GM18507 (cell line): ENCODE measurements at regions not wholly inside any gene's neighbourhood (a gene's known extent, or its start where the extent isn't known, plus 50 kb on each side); places are given as distances from the start of the nearest gene placed in this dataset.

Source experiments
- DNase-seq: peaks from one replicate; pipeline ENCODE4 v3.0.0; 2011; ENCODE audit warnings: low read depth; ENCODE audit not compliant: insufficient read length; ENCODE audit errors: extremely low spot score
- FAIRE-seq: peaks from 2 replicates; lab custom pipeline; 2011; peaks lifted over from hg19 to GRCh38; lab: Jason Lieb, UNC

GRCh38 chr18:41845563-41845962, 109.5 kb upstream of the PIK3C3 start:
- DNase-seq (no peak), FAIRE-seq (no peak)

GRCh38 chr18:41842886-41843285, 112.1 kb upstream of the PIK3C3 start:
- DNase-seq (no peak), FAIRE-seq (no peak)

- DNase-seq (no peak), FAIRE-seq (no peak)
Measured at GRCh38 chr18:41829647-41830516, 125.2 kb upstream of the PIK3C3 start.

- DNase-seq (no peak), FAIRE-seq (no peak)
Measured at GRCh38 chr18:41828137-41828536, 126.9 kb upstream of the PIK3C3 start.

GRCh38 chr18:41820784-41821183, 134.2 kb upstream of the PIK3C3 start:
- no peak for DNase-seq
- no peak for FAIRE-seq

- DNase-seq, result no peak
- no peak for FAIRE-seq
Measured at GRCh38 chr18:41818381-41819355, 136.4 kb upstream of the PIK3C3 start.

GRCh38 chr18:41814651-41815050, 140.4 kb upstream of the PIK3C3 start:
- no peak for DNase-seq
- no peak for FAIRE-seq

- DNase-seq (no peak), FAIRE-seq (no peak)
Measured at GRCh38 chr18:41809652-41810051, 145.4 kb upstream of the PIK3C3 start.

- no peak for FAIRE-seq
- DNase-seq, result no peak
Measured at GRCh38 chr18:41805341-41805740, 149.7 kb upstream of the PIK3C3 start.

GRCh38 chr18:41798879-41799278, 156.2 kb upstream of the PIK3C3 start:
- FAIRE-seq (no peak), DNase-seq (no peak)

- DNase-seq (no peak), FAIRE-seq (no peak)
Measured at GRCh38 chr18:41790687-41791086, 164.3 kb upstream of the PIK3C3 start.

GRCh38 chr18:41789001-41789400, 166.0 kb upstream of the PIK3C3 start:
- FAIRE-seq, result no peak
- no peak for DNase-seq

GRCh38 chr18:41783879-41784278, 171.2 kb upstream of the PIK3C3 start:
- DNase-seq, result no peak
- no peak for FAIRE-seq

GRCh38 chr18:41783065-41783818, 171.8 kb upstream of the PIK3C3 start:
- FAIRE-seq, result no peak
- no peak for DNase-seq

GRCh38 chr18:41771973-41772372, 183.1 kb upstream of the PIK3C3 start:
- DNase-seq (no peak), FAIRE-seq (no peak)

GRCh38 chr18:41769265-41769664, 185.8 kb upstream of the PIK3C3 start:
- DNase-seq (no peak), FAIRE-seq (no peak)

- FAIRE-seq, result no peak
Measured at GRCh38 chr18:41768467-41768866, 186.6 kb upstream of the PIK3C3 start.

GRCh38 chr18:41767960-41768359, 187.1 kb upstream of the PIK3C3 start:
- DNase-seq, result no peak
- no peak for FAIRE-seq

More at GRCh38 chr18:41768467-41768866, 186.6 kb upstream of the PIK3C3 start:
- no peak for DNase-seq

GRCh38 chr18:41765460-41765859, 189.6 kb upstream of the PIK3C3 start:
- no peak for DNase-seq
- FAIRE-seq, result no peak

GRCh38 chr18:41763361-41763760, 191.7 kb upstream of the PIK3C3 start:
- FAIRE-seq (no peak), DNase-seq (no peak)
